IPS-NIHi7 (cell line): ENCODE measurements at regions not wholly inside any gene's neighbourhood (a gene's known extent, or its start where the extent isn't known, plus 50 kb on each side); places are given as distances from the start of the nearest gene placed in this dataset.
"Not testable (repeated sequence)": the region's sequence is repeated elsewhere in the genome, so short reads cannot be mapped to it uniquely, and the experiment has no call there.

ENCODE experiments used
- DNase-seq: peaks from one replicate; pipeline ENCODE4 v3.0.0; 2012; ENCODE audit warnings: mixed read lengths; ENCODE audit errors: extremely low spot score

GRCh38 chr5:101662263-101662662, 633.8 kb downstream of the SLCO4C1 start:
- DNase-seq = no peak

GRCh38 chr5:101658433-101658832, 637.7 kb downstream of the SLCO4C1 start:
- DNase-seq = peak; percentile 9

GRCh38 chr5:101653996-101654395, 642.1 kb downstream of the SLCO4C1 start:
- DNase-seq = no peak

- no peak for DNase-seq
Measured at GRCh38 chr5:101647861-101648260, 648.2 kb downstream of the SLCO4C1 start.

GRCh38 chr5:101643794-101644193, 652.3 kb downstream of the SLCO4C1 start:
- no peak for DNase-seq

- no peak for DNase-seq
Measured at GRCh38 chr5:101637599-101637998, 658.5 kb downstream of the SLCO4C1 start.

GRCh38 chr5:101627770-101628169, 668.3 kb downstream of the SLCO4C1 start:
- DNase-seq = not testable (repeated sequence)

- no peak for DNase-seq
Measured at GRCh38 chr5:101626572-101626971, 669.5 kb downstream of the SLCO4C1 start.

GRCh38 chr5:101611039-101611438, 685.0 kb downstream of the SLCO4C1 start:
- no peak for DNase-seq

GRCh38 chr5:101608322-101608721, 687.8 kb downstream of the SLCO4C1 start:
- DNase-seq = no peak

- no peak for DNase-seq
Measured at GRCh38 chr5:101605700-101606099, 690.4 kb downstream of the SLCO4C1 start.

GRCh38 chr5:101600614-101601013, 695.5 kb downstream of the SLCO4C1 start:
- no peak for DNase-seq

- DNase-seq = peak; percentile 54
Measured at GRCh38 chr5:101590384-101590783, 687.3 kb upstream of the ST8SIA4 start.

- no peak for DNase-seq
Measured at GRCh38 chr5:101585366-101585765, 682.3 kb upstream of the ST8SIA4 start.

- no peak for DNase-seq
Measured at GRCh38 chr5:101580591-101580990, 677.5 kb upstream of the ST8SIA4 start.

GRCh38 chr5:101574017-101574416, 670.9 kb upstream of the ST8SIA4 start:
- no peak for DNase-seq

- no peak for DNase-seq
Measured at GRCh38 chr5:101561018-101561417, 657.9 kb upstream of the ST8SIA4 start.

GRCh38 chr5:101543780-101544179, 640.7 kb upstream of the ST8SIA4 start:
- no peak for DNase-seq

GRCh38 chr5:101539315-101539714, 636.2 kb upstream of the ST8SIA4 start:
- DNase-seq = no peak

- no peak for DNase-seq
Measured at GRCh38 chr5:101535626-101536025, 632.5 kb upstream of the ST8SIA4 start.

GRCh38 chr5:101534491-101535110, 631.5 kb upstream of the ST8SIA4 start:
- peak; percentile 29 for DNase-seq

- no peak for DNase-seq
Measured at GRCh38 chr5:101532430-101532829, 629.3 kb upstream of the ST8SIA4 start.

GRCh38 chr5:101531026-101531425, 627.9 kb upstream of the ST8SIA4 start:
- no peak for DNase-seq

- DNase-seq = not testable (repeated sequence)
Measured at GRCh38 chr5:101529094-101529493, 626.0 kb upstream of the ST8SIA4 start.
